ENCODE measurements at regions not wholly inside any gene's neighbourhood (a gene's known extent, or its start where the extent isn't known, plus 50 kb on each side); places are given as distances from the start of the nearest gene placed in this dataset.

- no peak for DNase-seq (ENCODE audit: low read depth)
These were observed 239.1 kb downstream of the KLF12 start for GRCh38 chr13:73894995-73895571.

- DNase-seq (ENCODE audit: low read depth): no peak
These were observed 240.4 kb downstream of the KLF12 start for GRCh38 chr13:73893833-73894232.

GRCh38 chr13:73891805-73892204 lies 242.4 kb downstream of the KLF12 start:
- DNase-seq (ENCODE audit: low read depth): no peak

DNA sequence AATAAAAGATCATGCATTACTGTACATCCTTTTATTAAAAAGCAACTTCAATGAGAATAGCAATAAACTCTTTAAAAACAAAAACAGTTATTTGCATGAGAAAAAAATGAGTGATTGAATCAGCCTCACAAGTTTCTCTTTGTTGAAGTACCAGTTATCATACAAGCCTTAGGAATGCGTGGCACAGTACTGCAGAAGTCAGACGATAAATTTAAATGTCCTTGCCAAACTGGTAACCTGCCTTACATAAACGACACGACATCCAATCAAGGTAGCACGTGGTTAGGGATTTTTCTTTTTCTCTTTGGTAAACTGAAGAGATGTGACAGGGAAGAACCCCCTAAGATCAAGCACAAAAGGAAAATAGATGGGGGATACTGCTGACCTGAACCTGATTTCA lies 251.0 kb downstream of the KLF12 start:
- no peak for DNase-seq (ENCODE audit: low read depth)

GRCh38 chr13:73880365-73880764 lies 253.8 kb downstream of the KLF12 start:
- no peak for DNase-seq (ENCODE audit: low read depth)

DNA sequence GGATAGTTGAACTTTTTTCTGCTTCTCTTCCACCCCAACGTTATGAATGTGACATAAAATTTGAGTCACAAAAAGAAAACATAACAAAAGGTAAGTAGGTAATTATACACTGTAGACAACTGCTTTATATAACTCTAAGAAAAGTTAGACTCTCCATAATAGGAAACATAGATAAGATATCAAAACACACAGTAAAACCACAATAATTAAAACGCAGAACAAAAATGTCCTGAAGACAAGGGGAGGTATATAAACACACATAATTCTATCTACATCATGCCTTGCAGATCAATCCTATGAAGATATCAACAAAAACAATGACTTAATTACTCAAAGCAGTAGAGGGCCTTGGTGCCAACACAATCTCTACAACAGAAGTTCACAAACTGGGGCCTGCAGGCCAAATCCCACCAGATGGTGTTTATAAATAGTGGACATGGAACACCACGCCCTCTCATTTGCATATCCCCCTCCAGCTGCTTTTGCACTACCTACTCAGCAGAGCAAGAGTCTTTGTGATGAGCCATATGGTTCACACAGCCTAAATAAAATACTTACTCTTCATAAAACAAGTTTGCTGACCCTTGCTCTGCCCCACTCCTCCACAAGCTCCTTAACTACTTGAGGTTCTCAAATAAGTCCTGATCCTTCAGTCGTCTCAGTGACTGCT lies 254.7 kb downstream of the KLF12 start:
- no peak for DNase-seq (ENCODE audit: low read depth)

DNA sequence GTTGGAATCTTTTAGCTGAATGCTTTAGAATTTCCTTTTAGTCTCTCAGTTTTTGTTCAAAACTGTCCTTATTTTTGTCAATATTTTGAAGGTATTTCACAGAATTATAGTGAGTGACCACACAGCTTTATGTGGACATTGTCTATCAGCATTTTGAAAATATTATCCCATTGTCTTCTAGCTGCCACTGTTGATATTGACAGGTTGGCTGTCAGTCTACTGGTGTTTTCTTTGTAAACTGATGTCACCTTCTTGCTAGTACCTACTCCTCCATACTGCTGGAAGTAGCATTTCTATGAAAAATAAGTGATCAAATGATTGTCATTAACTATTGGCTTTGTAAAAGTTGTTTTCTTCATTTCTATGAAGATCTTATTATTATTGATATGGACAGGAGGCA lies 256.8 kb downstream of the KLF12 start:
- DNase-seq (ENCODE audit: low read depth): no peak

DNA sequence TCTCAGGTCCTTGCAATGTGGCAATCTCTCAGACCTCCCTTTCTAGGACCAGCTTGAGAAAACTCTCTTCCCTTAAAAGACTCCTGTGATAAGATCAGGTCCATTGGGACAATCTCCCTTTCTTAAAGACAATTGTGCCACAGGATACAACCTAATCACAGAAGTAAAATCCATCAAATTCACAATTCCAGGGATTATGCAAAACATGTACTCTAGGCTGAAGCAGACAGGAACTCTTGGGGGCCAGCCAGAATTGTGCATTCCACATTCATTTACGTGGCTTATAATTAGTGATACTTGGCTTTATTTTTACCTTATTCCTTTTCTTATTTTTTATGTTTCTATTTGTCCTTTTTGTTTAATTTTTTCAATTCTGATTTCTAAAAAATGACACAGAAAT lies 257.9 kb downstream of the KLF12 start:
- no peak for DNase-seq (ENCODE audit: low read depth)

DNA sequence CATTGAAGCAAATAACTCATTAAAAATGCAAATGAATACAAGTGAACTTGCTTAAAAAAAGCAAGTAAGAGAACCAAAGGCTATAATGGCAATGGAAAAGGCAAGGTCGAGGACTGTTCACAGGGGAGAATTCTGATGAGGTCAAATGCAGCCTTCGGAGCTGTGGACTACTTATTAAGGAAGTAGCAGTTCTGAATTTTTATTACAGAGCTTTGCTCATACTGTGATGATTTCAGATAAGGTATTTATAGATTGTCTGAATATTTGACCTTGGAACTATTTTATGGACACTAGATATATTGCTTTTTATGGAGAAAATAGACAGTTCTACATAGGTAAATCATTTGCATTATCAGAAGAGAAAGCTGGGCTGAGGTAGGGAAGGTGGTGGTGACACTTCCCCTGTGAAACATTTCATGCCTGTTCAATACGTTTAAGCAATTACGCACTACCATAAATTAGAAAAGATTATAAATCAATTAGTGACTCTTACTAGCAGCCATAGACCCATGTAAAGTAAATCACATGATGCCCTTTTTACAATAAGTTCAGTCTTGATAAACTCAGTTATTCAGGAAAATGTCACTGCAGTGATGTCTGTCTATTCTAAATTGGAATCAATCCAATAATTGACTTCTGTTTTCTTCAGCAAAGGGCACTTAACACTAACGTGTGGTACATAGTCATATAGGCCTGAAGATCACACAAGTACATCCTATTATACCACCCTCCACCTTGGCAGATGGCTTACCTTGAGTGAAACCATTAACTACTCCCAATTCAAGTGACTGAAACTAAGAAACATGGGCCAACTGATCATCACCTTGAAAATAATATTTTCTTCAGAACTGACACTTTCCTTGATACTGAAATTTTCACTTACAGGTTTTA lies 260.0 kb downstream of the KLF12 start:
- DNase-seq (ENCODE audit: low read depth): no peak

- no peak for DNase-seq (ENCODE audit: low read depth)
These were observed 261.8 kb downstream of the KLF12 start for GRCh38 chr13:73872397-73872796.

DNA sequence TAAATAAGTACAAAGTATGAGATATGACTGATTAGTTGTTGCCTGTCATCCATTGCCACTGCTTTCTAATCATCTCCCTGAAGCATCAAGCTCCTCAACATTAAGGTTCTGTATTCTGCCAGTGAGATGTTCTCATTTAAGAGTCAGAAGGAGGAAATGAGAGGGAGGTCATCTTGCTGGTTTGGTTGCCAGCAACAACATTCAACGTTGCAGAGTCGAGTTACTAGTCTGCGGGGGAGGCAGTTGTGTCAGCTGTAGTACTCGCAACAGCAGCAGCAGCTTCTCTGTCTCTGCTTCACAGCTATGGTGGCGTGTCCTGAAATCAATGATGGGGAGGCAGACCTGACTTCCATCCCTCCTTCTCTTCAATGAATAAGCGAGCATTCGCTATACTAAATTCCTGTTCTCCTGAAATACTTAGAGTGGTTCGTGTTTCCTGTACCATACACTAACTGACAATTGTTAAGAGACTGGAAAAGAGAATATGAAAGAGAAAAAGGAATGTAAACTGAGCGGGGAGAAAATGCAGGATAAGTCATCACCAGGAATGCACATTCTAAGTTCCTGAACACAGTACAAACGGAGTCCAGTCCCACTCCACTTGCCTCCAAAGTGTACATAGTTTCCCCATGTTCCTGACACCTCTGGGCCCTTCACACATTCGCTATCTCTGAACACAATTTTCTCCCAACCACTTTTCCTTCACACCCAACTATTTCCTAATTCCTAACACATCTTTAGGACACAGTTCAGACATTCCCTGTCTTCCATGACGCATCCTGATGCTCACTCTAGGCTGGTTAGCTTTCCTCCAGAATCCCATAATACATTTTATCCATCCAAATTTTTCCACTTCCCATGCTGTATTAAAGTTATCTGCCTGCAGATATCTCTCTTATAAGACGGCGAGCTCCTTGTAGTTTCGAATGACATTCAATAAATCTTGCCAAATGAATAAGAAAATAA lies 263.0 kb downstream of the KLF12 start:
- DNase-seq (ENCODE audit: low read depth): no peak

DNA sequence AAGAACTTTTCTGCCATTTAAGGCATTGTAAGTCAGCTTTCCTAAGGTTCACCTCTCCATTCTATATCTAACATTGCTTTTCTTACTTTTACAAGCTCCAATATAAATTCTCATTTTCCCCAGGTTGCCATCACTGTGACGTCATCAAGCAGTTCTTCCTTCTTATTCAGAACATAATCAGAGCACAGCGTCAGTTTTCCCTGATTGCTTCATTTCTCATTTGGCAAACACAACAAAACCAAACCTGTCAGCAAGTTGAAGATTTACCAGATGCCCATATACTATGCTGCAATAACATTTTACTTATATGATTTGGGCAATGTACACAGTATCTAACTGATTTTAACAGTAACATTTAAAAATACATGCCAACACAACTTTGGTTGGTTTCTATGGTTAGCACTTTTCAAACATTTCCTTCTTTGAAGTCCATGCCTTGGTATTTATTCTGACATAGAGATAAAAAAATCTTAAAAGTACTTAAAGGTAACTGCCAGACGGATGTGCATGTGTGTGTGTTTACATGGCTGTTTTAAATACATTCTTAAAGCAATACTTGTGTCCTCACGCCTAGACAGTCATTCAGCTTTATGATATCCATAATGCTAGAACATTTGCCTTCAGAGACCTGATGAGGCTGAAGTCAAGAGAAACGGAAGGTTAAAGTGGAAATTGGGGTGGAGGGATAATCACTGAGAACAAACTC lies 264.0 kb downstream of the KLF12 start:
- no peak for DNase-seq (ENCODE audit: low read depth)

DNA sequence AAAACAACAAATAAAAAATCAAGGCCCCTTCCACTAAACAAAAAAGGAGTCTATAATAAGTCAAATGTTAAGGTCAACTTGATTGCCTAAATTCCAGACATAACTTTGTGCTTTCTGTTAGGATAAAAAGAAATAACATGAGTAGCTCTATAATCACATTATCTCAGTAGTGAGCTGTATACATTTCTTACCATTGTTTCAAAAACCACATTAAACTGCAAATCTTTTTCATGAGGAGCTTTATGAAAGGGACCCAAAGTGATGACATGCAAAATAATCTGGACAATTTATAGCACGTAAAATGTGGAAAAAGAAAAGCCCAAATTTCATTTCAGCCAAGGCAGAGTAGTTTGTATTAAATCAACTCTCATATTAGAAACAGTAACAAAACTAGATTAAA lies 269.2 kb downstream of the KLF12 start:
- no peak for DNase-seq (ENCODE audit: low read depth)

DNA sequence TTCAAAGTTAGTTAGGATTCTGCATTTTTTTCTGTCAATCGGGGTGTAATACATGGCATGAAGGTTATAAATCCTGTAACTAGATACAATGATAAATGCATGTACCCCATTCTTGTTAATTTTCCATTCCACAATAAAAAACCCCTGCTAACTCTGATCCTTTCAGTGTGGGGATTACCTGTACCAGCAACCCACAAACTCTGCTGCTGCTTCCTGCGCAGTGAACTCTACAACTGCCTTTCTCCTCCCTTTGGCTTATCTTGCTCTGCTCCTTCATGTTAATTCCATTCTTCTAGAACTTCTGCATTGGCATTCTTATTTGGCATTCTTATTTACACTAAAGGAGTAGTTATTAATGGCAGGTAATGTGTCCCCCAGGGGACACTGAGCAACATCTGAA lies 273.1 kb downstream of the KLF12 start:
- no peak for DNase-seq (ENCODE audit: low read depth)

DNA sequence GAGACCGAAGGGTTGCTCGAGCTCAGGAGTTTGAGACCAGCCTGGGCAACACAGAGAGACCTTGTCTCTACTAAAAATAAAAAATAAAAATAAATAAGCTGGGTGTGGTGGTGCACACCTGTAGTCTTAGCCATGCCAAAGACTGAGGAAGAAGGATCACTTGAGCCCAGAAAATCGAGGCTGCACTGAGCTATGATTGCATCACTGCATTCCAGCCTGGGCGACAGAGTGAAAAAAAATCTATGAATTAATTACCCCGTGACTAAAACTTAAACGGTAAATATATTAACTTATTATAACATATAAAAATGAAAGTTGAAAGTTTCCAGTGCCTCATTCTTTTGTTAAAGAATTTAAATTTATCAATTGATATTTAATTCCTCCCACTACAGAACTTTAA lies 273.7 kb downstream of the KLF12 start:
- DNase-seq (ENCODE audit: low read depth): no peak

DNA sequence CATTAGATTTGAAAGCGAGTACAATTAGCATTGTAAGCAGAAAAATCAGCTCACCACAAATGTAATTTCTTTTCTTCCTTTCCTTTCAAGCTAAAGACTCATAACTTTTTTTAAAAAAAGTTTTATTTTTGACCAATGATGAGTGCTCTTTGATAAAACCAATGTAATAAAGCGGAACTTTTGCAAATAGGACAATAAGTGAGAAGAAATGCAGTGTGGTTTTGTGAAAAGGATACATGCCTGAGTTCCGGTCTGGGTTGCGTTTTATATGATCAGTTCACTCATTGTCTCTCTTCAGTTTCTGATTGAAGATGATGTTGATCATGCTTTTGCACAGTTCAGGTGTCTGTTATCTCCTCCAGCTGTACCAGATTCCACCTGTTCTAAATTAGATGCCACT lies 274.4 kb downstream of the KLF12 start:
- no peak for DNase-seq (ENCODE audit: low read depth)

DNA sequence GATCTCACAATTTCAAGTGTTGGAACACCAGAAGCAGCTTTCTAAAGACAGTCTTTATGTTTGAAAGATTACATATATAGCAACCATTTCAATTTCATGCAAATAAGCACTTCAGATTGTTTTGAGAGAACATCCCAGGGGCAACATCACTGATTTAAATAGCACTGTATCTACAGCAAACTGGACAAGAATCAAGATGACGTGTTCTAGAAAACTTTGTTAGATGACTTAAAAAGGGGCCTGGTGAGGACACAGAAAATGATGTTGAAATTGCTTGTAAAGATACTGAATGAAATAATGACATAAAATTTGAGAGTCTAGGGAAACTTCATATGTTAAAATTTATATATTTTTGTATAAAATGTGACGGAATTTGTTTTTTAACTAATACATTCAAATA lies 277.1 kb downstream of the KLF12 start:
- no peak for DNase-seq (ENCODE audit: low read depth)

- DNase-seq (ENCODE audit: low read depth): no peak
These were observed 283.1 kb downstream of the KLF12 start for GRCh38 chr13:73851104-73851503.

GRCh38 chr13:73850104-73850873 lies 283.9 kb downstream of the KLF12 start:
- no peak for DNase-seq (ENCODE audit: low read depth)

- DNase-seq (ENCODE audit: low read depth): no peak
These were observed 284.9 kb downstream of the KLF12 start for GRCh38 chr13:73849292-73849691.

DNA sequence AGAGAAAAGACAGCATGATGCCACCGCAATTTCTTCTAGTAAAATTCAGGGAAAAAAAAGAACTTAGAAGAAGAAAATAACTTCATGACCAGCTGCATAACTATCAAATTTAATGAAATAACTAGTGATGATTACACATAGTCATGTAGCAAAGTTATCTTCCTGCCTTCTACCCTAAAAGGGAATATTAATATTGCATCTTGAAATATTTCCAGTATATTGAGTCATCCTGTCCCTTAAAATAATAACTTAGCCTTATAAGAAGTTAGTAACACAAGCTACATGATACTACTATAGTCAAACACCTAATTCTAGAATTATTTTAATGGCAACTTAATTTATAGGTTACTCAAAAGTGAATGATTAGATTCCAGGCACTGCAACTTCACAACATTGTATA lies 289.2 kb downstream of the KLF12 start:
- no peak for DNase-seq (ENCODE audit: low read depth)
